OCI-LY3 (cell line): ENCODE measurements at regions not wholly inside any gene's neighbourhood (a gene's known extent, or its start where the extent isn't known, plus 50 kb on each side); places are given as distances from the start of the nearest gene placed in this dataset.

Experiments
- EZH2phosphoT487 ChIP-seq: fragments of 200-600 bp; shearing (Covaris generic); IDR thresholded peaks from 2 replicates; pipeline ENCODE4 v1.6.1; 2018; ENCODE audit warnings: antibody characterized with exemption, mixed run types, low read depth
- TF ChIP-seq, protein P1 (sequence below): fragments of 200-600, 300-600 bp; sonication (generic); IDR thresholded peaks from 2 replicates; pipeline ENCODE4 v1.5.1; 2014; ENCODE audit warnings: antibody characterized with exemption, low read length, low read depth

DNA sequence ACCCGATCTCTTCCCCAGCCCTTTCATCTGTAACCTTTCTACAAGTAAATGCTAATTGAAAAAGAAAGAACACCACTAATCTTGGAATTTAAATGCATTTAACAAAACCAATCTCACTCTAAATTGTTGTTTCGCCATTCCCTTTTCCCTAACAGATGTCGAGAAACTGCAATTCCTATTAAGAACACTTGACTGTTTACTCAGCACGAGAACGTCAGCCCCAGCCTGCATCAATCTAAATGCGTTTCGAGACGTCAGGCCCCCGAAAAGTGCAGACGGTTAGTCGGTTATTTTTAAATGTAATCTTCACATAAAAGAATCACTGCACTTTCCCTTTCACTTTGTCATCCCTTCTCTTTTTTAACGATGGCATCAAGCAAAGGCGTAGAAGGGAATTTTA lies 837.6 kb downstream of the VRK1 start:
- TF ChIP-seq, protein P1, sequence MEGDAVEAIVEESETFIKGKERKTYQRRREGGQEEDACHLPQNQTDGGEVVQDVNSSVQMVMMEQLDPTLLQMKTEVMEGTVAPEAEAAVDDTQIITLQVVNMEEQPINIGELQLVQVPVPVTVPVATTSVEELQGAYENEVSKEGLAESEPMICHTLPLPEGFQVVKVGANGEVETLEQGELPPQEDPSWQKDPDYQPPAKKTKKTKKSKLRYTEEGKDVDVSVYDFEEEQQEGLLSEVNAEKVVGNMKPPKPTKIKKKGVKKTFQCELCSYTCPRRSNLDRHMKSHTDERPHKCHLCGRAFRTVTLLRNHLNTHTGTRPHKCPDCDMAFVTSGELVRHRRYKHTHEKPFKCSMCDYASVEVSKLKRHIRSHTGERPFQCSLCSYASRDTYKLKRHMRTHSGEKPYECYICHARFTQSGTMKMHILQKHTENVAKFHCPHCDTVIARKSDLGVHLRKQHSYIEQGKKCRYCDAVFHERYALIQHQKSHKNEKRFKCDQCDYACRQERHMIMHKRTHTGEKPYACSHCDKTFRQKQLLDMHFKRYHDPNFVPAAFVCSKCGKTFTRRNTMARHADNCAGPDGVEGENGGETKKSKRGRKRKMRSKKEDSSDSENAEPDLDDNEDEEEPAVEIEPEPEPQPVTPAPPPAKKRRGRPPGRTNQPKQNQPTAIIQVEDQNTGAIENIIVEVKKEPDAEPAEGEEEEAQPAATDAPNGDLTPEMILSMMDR = no peak
- TF ChIP-seq EZH2phosphoT487 = no peak
